SU-DHL-6 (cell line): ENCODE measurements at regions not wholly inside any gene's neighbourhood (a gene's known extent, or its start where the extent isn't known, plus 50 kb on each side); places are given as distances from the start of the nearest gene placed in this dataset.
"Not testable (repeated sequence)": the region's sequence is repeated elsewhere in the genome, so short reads cannot be mapped to it uniquely, and the experiment has no call there.

Experiments
- H2AFZ ChIP-seq: fragments of 200-600 bp; sonication (generic); 2 replicates; pipeline ENCODE4 v1.6.1; 2014; ENCODE audit warnings: low read depth, mild to moderate bottlenecking, moderate library complexity, mixed read lengths, antibody characterized with exemption, low read length; ENCODE audit not compliant: severe bottlenecking
- H3F3A ChIP-seq: fragments of 200-600 bp; shearing (Covaris generic); 2 replicates; pipeline ENCODE4 v1.6.0; 2016; ENCODE audit warnings: antibody characterized with exemption, mild to moderate bottlenecking; ENCODE audit not compliant: insufficient read depth
- H3K27ac ChIP-seq: fragments of 200-600 bp; sonication (generic); 2 replicates; pipeline ENCODE4 v1.5.1; 2016; ENCODE audit warnings: low read depth, mild to moderate bottlenecking, low read length, moderate library complexity, mixed read lengths
- H3K27me3 ChIP-seq: fragments of 200-600 bp; sonication (generic), shearing (Covaris generic); 2 replicates; pipeline ENCODE4 v1.6.0; 2014; ENCODE audit warnings: mild to moderate bottlenecking, low read length
- H3K36me3 ChIP-seq: fragments of 200-600 bp; sonication (generic); 2 replicates; pipeline ENCODE4 v1.6.1; 2014; ENCODE audit warnings: mild to moderate bottlenecking, low read length, mixed read lengths
- H3K4me2 ChIP-seq: fragments of 300-600, 200-600 bp; shearing (Covaris generic), sonication (generic); 2 replicates; pipeline ENCODE4 v1.6.0; 2014; ENCODE audit warnings: low read length, low read depth, mild to moderate bottlenecking; ENCODE audit not compliant: poor library complexity, severe bottlenecking
- H3K4me3 ChIP-seq: fragments of 200-600 bp; sonication (generic); 2 replicates; pipeline ENCODE4 v1.5.1; 2014; ENCODE audit warnings: antibody characterized with exemption, low read length, mild to moderate bottlenecking, mixed read lengths; ENCODE audit not compliant: insufficient read depth, poor library complexity, severe bottlenecking
- H3K79me2 ChIP-seq: fragments of 200-600 bp; sonication (generic); 2 replicates; pipeline ENCODE4 v1.6.1; 2014; ENCODE audit warnings: mild to moderate bottlenecking, low read length, moderate library complexity; ENCODE audit not compliant: insufficient read depth
- H3K9ac ChIP-seq: fragments of 200-600 bp; sonication (generic); 2 replicates; pipeline ENCODE4 v1.7.0; 2014; ENCODE audit warnings: mild to moderate bottlenecking, low read length
- H3K9me2 ChIP-seq: fragments of 200-600 bp; sonication (generic); replicated peaks from 2 replicates; pipeline ENCODE4 v1.6.1; 2014; ENCODE audit warnings: low read length; ENCODE audit not compliant: insufficient read depth
- H3K9me3 ChIP-seq: fragments of 200-600 bp; sonication (generic); 2 replicates; pipeline ENCODE4 v1.6.1; 2014; ENCODE audit warnings: low read length, mixed read lengths; ENCODE audit not compliant: insufficient read depth
- H4K20me1 ChIP-seq: fragments of 200-600 bp; sonication (generic); 2 replicates; pipeline ENCODE4 v1.6.1; 2014; ENCODE audit warnings: low read depth, mild to moderate bottlenecking, antibody characterized with exemption, low read length, moderate library complexity, mixed read lengths
- EZH2phosphoT487 ChIP-seq: fragments of 200-600 bp; sonication (generic), shearing (Covaris generic); conservative IDR thresholded peaks from 2 replicates; pipeline ENCODE4 v1.6.1; 2018; ENCODE audit warnings: mild to moderate bottlenecking, antibody characterized with exemption, low read length, moderate library complexity, mixed read lengths
- TF ChIP-seq, protein P1 (sequence below): fragments of 200-600 bp; sonication (generic); IDR thresholded peaks from one replicate; pipeline ENCODE4 v1.5.1; 2017; ENCODE audit warnings: antibody characterized with exemption, mild to moderate bottlenecking, low read length, moderate library complexity; ENCODE audit not compliant: insufficient read depth, poor library complexity, severe bottlenecking

DNA sequence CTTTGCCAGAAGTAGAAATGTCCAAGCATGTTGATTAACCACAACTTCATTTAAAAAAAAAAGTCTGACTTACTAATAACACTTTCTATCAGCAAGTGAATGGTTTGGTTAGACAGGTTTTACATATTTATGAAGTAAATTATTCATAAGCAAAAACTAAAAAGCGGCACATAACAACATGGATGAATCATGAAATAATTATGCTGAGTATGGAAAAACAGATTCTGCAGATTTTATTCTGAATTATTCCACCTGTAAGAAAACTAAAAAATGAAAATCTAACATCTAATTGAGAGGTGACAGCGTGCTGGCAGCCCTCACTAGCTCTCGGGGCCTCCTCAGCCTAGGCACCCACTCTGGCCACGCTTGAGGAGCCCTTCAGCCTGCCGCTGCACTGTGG lies 173.5 kb downstream of the ADAM29 start:
- Histone ChIP-seq H3K4me3 (no peak overlapping the region), H3K4me2 (no peak overlapping the region), H2AFZ (peak overlapping the region; percentile 43), H4K20me1 (no peaks in the 10 kb centered on the region), H3F3A (0 out of 2 replicates have a peak, but pooled peaks cover 3% of the 10 kb centered on the region), H3K27ac (no peak overlapping the region), H3K9me3 (peaks cover 7% of the 10 kb centered on the region; the same call in 1 of the 2 replicates), H3K36me3 (peaks cover 11% of the 10 kb centered on the region), H3K9ac (no peak overlapping the region), H3K79me2 (no peaks in the 10 kb centered on the region), H3K9me2 (no peaks in the 10 kb centered on the region), H3K27me3 (no peaks in the 10 kb centered on the region)
- no peak for TF ChIP-seq EZH2phosphoT487
- TF ChIP-seq, protein P1, sequence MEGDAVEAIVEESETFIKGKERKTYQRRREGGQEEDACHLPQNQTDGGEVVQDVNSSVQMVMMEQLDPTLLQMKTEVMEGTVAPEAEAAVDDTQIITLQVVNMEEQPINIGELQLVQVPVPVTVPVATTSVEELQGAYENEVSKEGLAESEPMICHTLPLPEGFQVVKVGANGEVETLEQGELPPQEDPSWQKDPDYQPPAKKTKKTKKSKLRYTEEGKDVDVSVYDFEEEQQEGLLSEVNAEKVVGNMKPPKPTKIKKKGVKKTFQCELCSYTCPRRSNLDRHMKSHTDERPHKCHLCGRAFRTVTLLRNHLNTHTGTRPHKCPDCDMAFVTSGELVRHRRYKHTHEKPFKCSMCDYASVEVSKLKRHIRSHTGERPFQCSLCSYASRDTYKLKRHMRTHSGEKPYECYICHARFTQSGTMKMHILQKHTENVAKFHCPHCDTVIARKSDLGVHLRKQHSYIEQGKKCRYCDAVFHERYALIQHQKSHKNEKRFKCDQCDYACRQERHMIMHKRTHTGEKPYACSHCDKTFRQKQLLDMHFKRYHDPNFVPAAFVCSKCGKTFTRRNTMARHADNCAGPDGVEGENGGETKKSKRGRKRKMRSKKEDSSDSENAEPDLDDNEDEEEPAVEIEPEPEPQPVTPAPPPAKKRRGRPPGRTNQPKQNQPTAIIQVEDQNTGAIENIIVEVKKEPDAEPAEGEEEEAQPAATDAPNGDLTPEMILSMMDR = no peak

DNA sequence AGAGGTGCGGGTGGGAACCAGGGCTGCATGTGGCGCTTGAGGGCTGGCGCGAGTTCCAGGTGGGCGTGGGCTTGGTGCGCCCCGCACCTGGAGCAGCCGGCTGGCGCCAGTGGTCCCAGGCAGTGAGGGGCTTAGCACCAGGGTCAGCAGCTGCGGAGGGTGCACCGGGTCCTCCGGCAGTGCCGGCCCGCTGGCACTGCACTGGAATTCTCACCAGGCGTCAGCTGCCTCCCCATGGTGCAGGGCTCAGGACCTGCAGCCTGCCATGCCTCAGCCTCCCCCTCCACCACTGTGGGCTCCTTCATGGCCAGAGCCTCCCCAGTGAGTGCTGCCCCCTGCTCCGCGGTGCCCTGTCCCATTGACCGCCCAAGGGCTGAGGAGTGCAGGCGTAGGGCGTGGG lies 174.0 kb downstream of the ADAM29 start:
- Histone ChIP-seq H3K4me3 (no peak overlapping the region), H4K20me1 (no peaks in the 10 kb centered on the region), H3K27ac (no peak overlapping the region), H3K9me2 (no peaks in the 10 kb centered on the region), H3K36me3 (peaks cover 11% of the 10 kb centered on the region; the same call in 1 of the 2 replicates), H3K9me3 (peaks cover 5% of the 10 kb centered on the region; the same call in 1 of the 2 replicates), H3K4me2 (no peak overlapping the region), H2AFZ (no peak overlapping the region), H3K9ac (no peak overlapping the region), H3K79me2 (no peaks in the 10 kb centered on the region), H3K27me3 (no peaks in the 10 kb centered on the region), H3F3A (0 out of 2 replicates have a peak, but pooled peaks cover 3% of the 10 kb centered on the region)
- TF ChIP-seq, protein P1 = no peak
- no peak for TF ChIP-seq EZH2phosphoT487

DNA sequence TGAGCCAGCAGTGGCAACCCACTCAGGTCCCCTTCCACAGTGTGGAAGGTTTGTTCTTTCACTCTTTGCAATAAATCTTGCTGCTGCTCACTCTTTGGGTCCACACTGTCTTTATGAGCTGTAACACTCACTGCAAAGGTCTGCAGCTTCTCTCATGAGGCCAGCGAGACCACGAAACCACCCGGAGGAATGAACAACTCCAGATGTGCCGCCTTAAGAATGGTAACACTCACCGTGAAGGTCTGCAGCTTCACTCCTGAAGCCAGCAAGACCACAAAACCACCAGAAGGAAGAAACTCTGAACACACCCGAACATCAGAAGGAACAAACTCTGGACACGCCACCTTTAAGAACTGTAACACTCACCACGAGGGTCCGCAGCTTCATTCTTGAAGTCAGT lies 174.9 kb downstream of the ADAM29 start:
- not testable (repeated sequence) for H3K27me3 ChIP-seq, H3F3A ChIP-seq, H3K9ac ChIP-seq, H4K20me1 ChIP-seq, H2AFZ ChIP-seq, H3K4me3 ChIP-seq, H3K36me3 ChIP-seq, H3K79me2 ChIP-seq, H3K4me2 ChIP-seq, H3K27ac ChIP-seq, H3K9me3 ChIP-seq, H3K9me2 ChIP-seq

DNA sequence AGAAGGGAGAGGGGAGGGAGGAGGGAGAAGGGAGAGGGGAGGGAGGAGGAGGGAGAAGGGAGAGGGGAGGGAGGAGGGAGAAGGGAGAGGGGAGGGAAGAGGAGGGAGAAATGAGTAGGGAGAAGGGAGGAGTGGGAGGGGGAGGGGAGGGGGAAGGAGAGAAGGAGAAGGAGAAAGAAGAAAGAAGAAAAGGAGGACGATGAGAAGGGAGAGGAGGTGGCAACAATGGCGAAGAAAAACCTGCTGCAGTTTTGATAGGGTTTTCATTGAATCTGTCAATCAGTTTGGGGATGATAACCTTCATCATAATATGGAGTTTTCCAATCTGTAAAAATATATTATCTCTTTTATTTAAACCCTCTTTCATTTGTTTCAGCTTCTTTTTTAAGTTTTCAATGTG lies 185.2 kb downstream of the ADAM29 start:
- H3K4me2 ChIP-seq = peak overlapping the region; percentile 31
- H4K20me1 ChIP-seq = no peaks in the 10 kb centered on the region
- H3K9me3 ChIP-seq = peaks cover 4% of the 10 kb centered on the region; the same call in 1 of the 2 replicates
- peak overlapping the region; percentile 21 for H2AFZ ChIP-seq
- H3K36me3 ChIP-seq = peaks cover 11% of the 10 kb centered on the region; the same call in 1 of the 2 replicates
- no peaks in the 10 kb centered on the region for H3K79me2 ChIP-seq
- H3K27ac ChIP-seq = no peak overlapping the region
- 0 out of 2 replicates have a peak, but pooled peaks cover 2% of the 10 kb centered on the region for H3F3A ChIP-seq
- no peak overlapping the region for H3K4me3 ChIP-seq
- H3K27me3 ChIP-seq = no peaks in the 10 kb centered on the region
- no peak overlapping the region for H3K9ac ChIP-seq
- H3K9me2 ChIP-seq = no peaks in the 10 kb centered on the region
- TF ChIP-seq, protein P1 = no peak
- TF ChIP-seq EZH2phosphoT487 = no peak
